HL-60 (cell line): ENCODE measurements at regions not wholly inside any gene's neighbourhood (a gene's known extent, or its start where the extent isn't known, plus 50 kb on each side); places are given as distances from the start of the nearest gene placed in this dataset.
"Not testable (repeated sequence)": the region's sequence is repeated elsewhere in the genome, so short reads cannot be mapped to it uniquely, and the experiment has no call there.

ENCODE experiments used
- DNase-seq, 2 experiments: peaks; one replicate each; pipeline ENCODE4 v3.0.0-alpha.2; 2010 to 2020; ENCODE audit warnings: low read depth in 1 of 2, low spot score in 1 of 2
- H3K27ac ChIP-seq: fragments of 250-450 bp; sonication (Bioruptor Pico); replicated peaks from 2 replicates; pipeline ENCODE4 v1.5.1; 2020; ENCODE audit warnings: mild to moderate bottlenecking, moderate library complexity
- H3K27me3 ChIP-seq: fragments of 250-450 bp; sonication (Bioruptor Pico); 2 replicates; pipeline ENCODE4 v1.5.1; 2021; ENCODE audit warnings: mild to moderate bottlenecking, moderate library complexity; ENCODE audit not compliant: insufficient read depth, poor library complexity, severe bottlenecking
- H3K4me3 ChIP-seq: replicated peaks from 2 replicates; pipeline ENCODE4 v1.5.1; 2011; ENCODE audit warnings: mild to moderate bottlenecking, control low read depth, low read length; ENCODE audit not compliant: insufficient read depth
- CTCF ChIP-seq: IDR thresholded peaks from one replicate; pipeline ENCODE4 v1.5.1; 2011; ENCODE audit warnings: low read length, control low read depth, inconsistent platforms; ENCODE audit not compliant: insufficient read depth
- GABPA ChIP-seq: IDR thresholded peaks from 2 replicates; pipeline ENCODE4 v1.6.1; 2012; ENCODE audit warnings: low read depth
- POLR2AphosphoS5 ChIP-seq: IDR thresholded peaks from 2 replicates; pipeline ENCODE4 v1.6.1; 2012; ENCODE audit warnings: low read depth
- REST ChIP-seq: IDR thresholded peaks from 2 replicates; pipeline ENCODE4 v1.6.1; 2012; ENCODE audit warnings: low read depth; ENCODE audit not compliant: insufficient replicate concordance
- SPI1 ChIP-seq: IDR thresholded peaks from 2 replicates; pipeline ENCODE4 v1.6.1; 2012; ENCODE audit warnings: low read depth, mild to moderate bottlenecking, borderline replicate concordance

GRCh38 chr6:106811088-106811686 lies 163.3 kb downstream of the CD24 start:
- no peaks in the 10 kb centered on the region for H3K27me3 ChIP-seq
- TF ChIP-seq CTCF (no peak), REST (no peak), SPI1 (no peak), POLR2AphosphoS5 (no peak), GABPA (no peak)
- H3K4me3 ChIP-seq: no peak overlapping the region
- no peak for DNase-seq
- H3K27ac ChIP-seq: no peak overlapping the region

- no peak for TF ChIP-seq POLR2AphosphoS5
- TF ChIP-seq SPI1: peak; percentile 71; the same call in 1 of the 2 replicates
- no peak for TF ChIP-seq CTCF
- no peak for TF ChIP-seq GABPA
- Histone ChIP-seq H3K4me3 (no peak overlapping the region), H3K27ac (no peak overlapping the region), H3K27me3 (no peaks in the 10 kb centered on the region)
- no peak for DNase-seq
Observed at GRCh38 chr6:106808758-106809157, 165.8 kb downstream of the CD24 start.

GRCh38 chr6:106807947-106808611 lies 166.4 kb downstream of the CD24 start:
- no peaks in the 10 kb centered on the region for H3K27me3 ChIP-seq
- no peak overlapping the region for H3K4me3 ChIP-seq
- no peak overlapping the region for H3K27ac ChIP-seq
- no peak for TF ChIP-seq CTCF
- DNase-seq: no peak

DNA sequence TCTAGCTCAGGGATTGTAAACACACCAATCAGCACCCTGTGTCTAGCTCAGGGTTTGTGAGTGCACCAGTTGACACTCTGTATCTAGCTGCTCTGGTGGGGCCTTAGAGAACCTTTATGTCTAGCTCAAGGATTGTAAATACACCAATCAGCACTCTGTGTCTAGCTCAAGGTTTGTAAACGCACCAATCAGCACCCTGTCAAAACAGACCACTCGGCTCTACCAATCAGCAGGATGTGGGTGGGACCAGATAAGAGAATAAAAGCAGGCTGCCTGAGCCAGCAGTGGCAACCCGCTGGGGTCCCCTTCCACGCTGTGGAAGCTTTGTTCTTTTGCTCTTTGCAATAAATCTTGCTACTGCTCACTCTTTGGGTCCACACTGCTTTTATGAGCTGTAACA lies 168.3 kb downstream of the CD24 start:
- H3K27me3 ChIP-seq, H3K4me3 ChIP-seq, DNase-seq, H3K27ac ChIP-seq: not testable (repeated sequence)

GRCh38 chr6:106805771-106806170 lies 168.8 kb downstream of the CD24 start:
- Histone ChIP-seq H3K27me3 (no peaks in the 10 kb centered on the region), H3K27ac (no peak overlapping the region), H3K4me3 (no peak overlapping the region)
- TF ChIP-seq SPI1 (no peak), POLR2AphosphoS5 (no peak), REST (no peak), GABPA (no peak), CTCF (no peak)
- DNase-seq: no peak
